DMS79 treated with DMSO at 0.1 percent for 48 hours (cell line): ENCODE measurements at regions not wholly inside any gene's neighbourhood (a gene's known extent, or its start where the extent isn't known, plus 50 kb on each side); places are given as distances from the start of the nearest gene placed in this dataset.

Source experiments
- DNase-seq: peaks from one replicate; lab custom pipeline; 2025; lab: John Stamatoyannopoulos, UW

- DNase-seq = no peak
Measured at GRCh38 chr1:218025454-218025853, 259.6 kb upstream of the RRP15 start.

GRCh38 chr1:218027152-218027551 is 257.9 kb upstream of the RRP15 start:
- DNase-seq = no peak

GRCh38 chr1:218030846-218031245 is 254.2 kb upstream of the RRP15 start:
- DNase-seq = no peak

- no peak for DNase-seq
Measured at GRCh38 chr1:218031901-218032300, 253.2 kb upstream of the RRP15 start.

GRCh38 chr1:218034468-218034867 is 250.6 kb upstream of the RRP15 start:
- no peak for DNase-seq

- no peak for DNase-seq
Measured at GRCh38 chr1:218048828-218049420, 236.2 kb upstream of the RRP15 start.

- no peak for DNase-seq
Measured at GRCh38 chr1:218049641-218050040, 235.5 kb upstream of the RRP15 start.

GRCh38 chr1:218058730-218059129 is 226.4 kb upstream of the RRP15 start:
- no peak for DNase-seq

GRCh38 chr1:218064426-218064825 is 220.7 kb upstream of the RRP15 start:
- DNase-seq = no peak

- no peak for DNase-seq
Measured at GRCh38 chr1:218066332-218066731, 218.8 kb upstream of the RRP15 start.

- no peak for DNase-seq
Measured at GRCh38 chr1:218068241-218068640, 216.9 kb upstream of the RRP15 start.

- no peak for DNase-seq
Measured at GRCh38 chr1:218069180-218069579, 215.9 kb upstream of the RRP15 start.

GRCh38 chr1:218073062-218073461 is 212.0 kb upstream of the RRP15 start:
- DNase-seq = no peak

GRCh38 chr1:218078916-218079315 is 206.2 kb upstream of the RRP15 start:
- no peak for DNase-seq

GRCh38 chr1:218079347-218079746 is 205.7 kb upstream of the RRP15 start:
- DNase-seq = no peak

- no peak for DNase-seq
Measured at GRCh38 chr1:218079820-218080219, 205.3 kb upstream of the RRP15 start.

- no peak for DNase-seq
Measured at GRCh38 chr1:218080863-218081262, 204.2 kb upstream of the RRP15 start.

- no peak for DNase-seq
Measured at GRCh38 chr1:218081358-218081757, 203.7 kb upstream of the RRP15 start.

GRCh38 chr1:218090459-218090858 is 194.6 kb upstream of the RRP15 start:
- no peak for DNase-seq

- DNase-seq = no peak
Measured at GRCh38 chr1:218101409-218101808, 183.7 kb upstream of the RRP15 start.

GRCh38 chr1:218108034-218108433 is 177.1 kb upstream of the RRP15 start:
- DNase-seq = no peak

GRCh38 chr1:218112862-218113261 is 172.2 kb upstream of the RRP15 start:
- DNase-seq = no peak

- DNase-seq = no peak
Measured at GRCh38 chr1:218123968-218124367, 161.1 kb upstream of the RRP15 start.

GRCh38 chr1:218135371-218135770 is 149.7 kb upstream of the RRP15 start:
- DNase-seq = no peak

GRCh38 chr1:218139761-218140160 is 145.3 kb upstream of the RRP15 start:
- DNase-seq = no peak
